ENCODE measurements at regions not wholly inside any gene's neighbourhood (a gene's known extent, or its start where the extent isn't known, plus 50 kb on each side); places are given as distances from the start of the nearest gene placed in this dataset.

GRCh38 chr1:38677311-38677710 is 182.3 kb downstream of the RRAGC start:
- TF ChIP-seq POLR2A (IDR thresholded peaks at IDR 0.05) (no peak), CTCF (IDR thresholded peaks at IDR 0.05) (no peak), POLR2AphosphoS5 (IDR thresholded peaks at IDR 0.05) (no peak)

Data from breast epithelium (tissue), 3 donors.